ENCODE measurements at regions not wholly inside any gene's neighbourhood (a gene's known extent, or its start where the extent isn't known, plus 50 kb on each side); places are given as distances from the start of the nearest gene placed in this dataset.

GRCh38 chr3:20808864-20809263 lies 622.9 kb upstream of the SGO1 start:
- H3K4me3 ChIP-seq (ENCODE audit: low read depth, low read length): no peak overlapping the region
- DNase-seq (ENCODE audit: low read depth): no peak
- no peak for TF ChIP-seq CTCF (conservative IDR thresholded peaks at IDR 0.05; ENCODE audit: low read depth, low read length)

GRCh38 chr3:20798666-20799065 lies 612.7 kb upstream of the SGO1 start:
- DNase-seq (ENCODE audit: low read depth): no peak
- TF ChIP-seq CTCF (conservative IDR thresholded peaks at IDR 0.05; ENCODE audit: low read depth, low read length): no peak
- H3K4me3 ChIP-seq (ENCODE audit: low read depth, low read length): no peak overlapping the region

- DNase-seq (ENCODE audit: low read depth): no peak
- no peak for TF ChIP-seq CTCF (conservative IDR thresholded peaks at IDR 0.05; ENCODE audit: low read depth, low read length)
Measured at GRCh38 chr3:20787005-20787404, 601.0 kb upstream of the SGO1 start.

GRCh38 chr3:20776692-20777091 lies 590.7 kb upstream of the SGO1 start:
- TF ChIP-seq CTCF (conservative IDR thresholded peaks at IDR 0.05; ENCODE audit: low read depth, low read length): no peak
- DNase-seq (ENCODE audit: low read depth): no peak
- H3K4me3 ChIP-seq (ENCODE audit: low read depth, low read length): no peak overlapping the region

More at GRCh38 chr3:20787005-20787404, 601.0 kb upstream of the SGO1 start:
- no peak overlapping the region for H3K4me3 ChIP-seq (ENCODE audit: low read depth, low read length)

GRCh38 chr3:20776286-20776685 lies 590.3 kb upstream of the SGO1 start:
- no peak for DNase-seq (ENCODE audit: low read depth)
- TF ChIP-seq CTCF (conservative IDR thresholded peaks at IDR 0.05; ENCODE audit: low read depth, low read length): no peak
- no peak overlapping the region for H3K4me3 ChIP-seq (ENCODE audit: low read depth, low read length)

- H3K4me3 ChIP-seq (ENCODE audit: low read depth, low read length): no peak overlapping the region
Measured at GRCh38 chr3:20773320-20773984, 587.4 kb upstream of the SGO1 start.

More at GRCh38 chr3:20773320-20773984, 587.4 kb upstream of the SGO1 start:
- DNase-seq (ENCODE audit: low read depth): peak; percentile 2
- no peak for TF ChIP-seq CTCF (conservative IDR thresholded peaks at IDR 0.05; ENCODE audit: low read depth, low read length)

All from epithelial cell of proximal tubule (primary cell).